ENCODE measurements at regions not wholly inside any gene's neighbourhood (a gene's known extent, or its start where the extent isn't known, plus 50 kb on each side); places are given as distances from the start of the nearest gene placed in this dataset.

- DNase-seq (no peak), ATAC-seq (no peak)
- intact Hi-C loops (cut with DNase I), result no loop called here
- 37 to 49% (median 40%) methylated on average over 5 of the region's 5 CpGs for WGBS, 4 donors
- Histone ChIP-seq H3K36me3 (no peaks in the 10 kb centered on the region), H3K4me1 (no peaks in the 10 kb centered on the region), H3K27me3 (no peaks in the 10 kb centered on the region), H3K4me3 (no peak overlapping the region), H3K27ac (no peak overlapping the region), H3K9me3 (no peaks in the 10 kb centered on the region)
- no peak for TF ChIP-seq POLR2A (IDR thresholded peaks at IDR 0.05)
- no peak for TF ChIP-seq CTCF (IDR thresholded peaks at IDR 0.05)
Measured at GRCh38 chr4:147303174-147303872, 177.6 kb upstream of the EDNRA start.

- intact Hi-C loops (cut with DNase I), result no loop called here
- 59 to 68% (median 62%) methylated on average over 3 of the region's 3 CpGs for WGBS, 4 donors
- no peak overlapping the region for H3K27ac ChIP-seq
- H3K4me3 ChIP-seq, result no peak overlapping the region
- H3K4me1 ChIP-seq, result no peaks in the 10 kb centered on the region
- no peaks in the 10 kb centered on the region for H3K9me3 ChIP-seq
- no peaks in the 10 kb centered on the region for H3K27me3 ChIP-seq
- no peak for ATAC-seq
- TF ChIP-seq CTCF (IDR thresholded peaks at IDR 0.05) (no peak), POLR2A (IDR thresholded peaks at IDR 0.05) (no peak)
- H3K36me3 ChIP-seq, result no peaks in the 10 kb centered on the region
- DNase-seq, result no peak
Measured at GRCh38 chr4:147303873-147304229, 177.0 kb upstream of the EDNRA start.

DNA sequence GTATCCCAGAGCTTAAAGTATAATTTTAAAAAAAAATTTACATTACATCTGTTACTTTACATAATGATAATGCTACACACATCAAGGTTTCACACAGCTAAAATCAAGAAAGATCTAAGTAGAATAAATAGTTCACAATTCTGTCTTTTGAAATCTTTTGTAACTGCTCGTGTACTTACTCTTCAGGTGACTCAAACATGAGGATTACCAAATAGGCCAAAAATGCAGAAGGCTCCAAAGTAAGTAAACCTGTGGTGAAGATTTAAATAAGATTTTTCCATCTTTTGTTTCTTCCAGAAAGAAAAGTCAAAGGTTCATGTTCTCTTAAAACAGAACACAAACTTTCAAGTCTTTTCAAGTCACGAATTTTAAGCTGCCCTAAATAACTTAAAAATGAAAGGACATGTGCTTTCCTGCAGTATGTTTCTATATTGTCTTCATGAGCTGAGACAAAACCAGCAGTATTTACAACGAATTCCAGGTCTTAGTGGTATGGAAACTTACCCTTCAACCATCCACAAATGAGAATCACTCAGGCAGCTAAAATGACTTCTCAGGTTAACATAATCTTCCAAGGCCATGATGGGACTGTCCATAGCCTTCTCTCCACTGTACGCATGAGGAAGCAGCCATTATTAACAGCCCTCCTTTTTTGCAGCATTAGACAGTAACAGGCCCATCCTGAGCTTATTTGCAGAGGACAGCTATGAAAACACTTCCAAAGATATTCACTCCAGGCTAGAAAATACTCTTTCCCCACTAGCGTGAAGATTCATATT lies 172.8 kb upstream of the EDNRA start:
- Histone ChIP-seq H3K9me3 (no peaks in the 10 kb centered on the region), H3K4me3 (no peak overlapping the region), H3K4me1 (no peaks in the 10 kb centered on the region), H3K36me3 (no peaks in the 10 kb centered on the region), H3K27ac (no peak overlapping the region), H3K27me3 (no peaks in the 10 kb centered on the region)
- DNase-seq (no peak), ATAC-seq (no peak)
- TF ChIP-seq POLR2A (IDR thresholded peaks at IDR 0.05), result no peak
- TF ChIP-seq CTCF (IDR thresholded peaks at IDR 0.05), result no peak
- intact Hi-C loops (cut with DNase I), result no loop called here
- WGBS, 4 donors, result 68 to 84% (median 81%) methylated on average over 5 of the region's 5 CpGs

DNA sequence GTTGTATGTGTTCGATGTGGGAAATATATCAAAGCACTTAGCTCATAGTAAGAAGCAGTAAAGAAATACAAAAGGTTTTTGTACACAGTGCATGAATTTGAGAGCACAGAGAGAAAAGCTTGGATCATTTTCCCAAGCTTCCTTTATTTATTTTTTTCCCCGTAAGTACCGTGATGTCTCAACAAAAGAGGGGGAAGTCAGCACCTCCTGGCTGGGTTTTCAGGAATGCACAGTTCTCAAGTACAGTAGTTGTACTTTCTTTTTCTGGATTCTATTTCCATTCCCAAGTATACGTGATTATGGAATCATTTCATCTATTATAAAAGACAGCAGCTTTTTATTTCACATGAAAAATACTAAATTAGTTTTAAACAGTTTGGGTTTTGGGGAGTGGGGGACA lies 171.5 kb upstream of the EDNRA start:
- 43 to 54% (median 48%) methylated on average over 4 of the region's 4 CpGs for WGBS, 4 donors
- intact Hi-C loops (cut with DNase I), result no loop called here
- Histone ChIP-seq H3K27ac (no peak overlapping the region), H3K9me3 (no peaks in the 10 kb centered on the region), H3K4me1 (no peaks in the 10 kb centered on the region), H3K4me3 (no peak overlapping the region), H3K27me3 (no peaks in the 10 kb centered on the region), H3K36me3 (no peaks in the 10 kb centered on the region)
- DNase-seq (no peak), ATAC-seq (no peak)
- TF ChIP-seq CTCF (IDR thresholded peaks at IDR 0.05), result no peak
- TF ChIP-seq POLR2A (IDR thresholded peaks at IDR 0.05), result no peak
